ENCODE measurements at regions not wholly inside any gene's neighbourhood (a gene's known extent, or its start where the extent isn't known, plus 50 kb on each side); places are given as distances from the start of the nearest gene placed in this dataset.

- no peaks in the 10 kb centered on the region for H3K9me3 Mint-ChIP-seq (ENCODE audit: unreplicated experiment)
- no peak overlapping the region for H3K27ac Mint-ChIP-seq (ENCODE audit: unreplicated experiment)
- H3K4me1 Mint-ChIP-seq (ENCODE audit: unreplicated experiment) = peaks cover 7% of the 10 kb centered on the region
- no peak overlapping the region for H3K4me3 Mint-ChIP-seq (ENCODE audit: unreplicated experiment)
- no peaks in the 10 kb centered on the region for H3K27me3 Mint-ChIP-seq (ENCODE audit: unreplicated experiment)
- DNase-seq (ENCODE audit: extremely low spot score, unreplicated experiment) = no peak
- no peak for TF ChIP-seq CTCF (IDR thresholded peaks at IDR 0.05)
- H3K36me3 Mint-ChIP-seq (ENCODE audit: unreplicated experiment) = no peaks in the 10 kb centered on the region
Measured at GRCh38 chr2:6497048-6497447, 368.7 kb downstream of the CMPK2 start.

- H3K27me3 Mint-ChIP-seq (ENCODE audit: unreplicated experiment) = no peaks in the 10 kb centered on the region
- H3K9me3 Mint-ChIP-seq (ENCODE audit: unreplicated experiment) = no peaks in the 10 kb centered on the region
- no peak overlapping the region for H3K4me3 Mint-ChIP-seq (ENCODE audit: unreplicated experiment)
- no peak for TF ChIP-seq CTCF (IDR thresholded peaks at IDR 0.05)
- DNase-seq (ENCODE audit: extremely low spot score, unreplicated experiment) = no peak
- no peaks in the 10 kb centered on the region for H3K4me1 Mint-ChIP-seq (ENCODE audit: unreplicated experiment)
- no peak overlapping the region for H3K27ac Mint-ChIP-seq (ENCODE audit: unreplicated experiment)
- H3K36me3 Mint-ChIP-seq (ENCODE audit: unreplicated experiment) = no peaks in the 10 kb centered on the region
Measured at GRCh38 chr2:6498841-6499240, 366.9 kb downstream of the CMPK2 start.

- TF ChIP-seq CTCF (IDR thresholded peaks at IDR 0.05) = no peak
- H3K27me3 Mint-ChIP-seq (ENCODE audit: unreplicated experiment) = no peaks in the 10 kb centered on the region
Measured at GRCh38 chr2:6499691-6500090, 366.0 kb downstream of the CMPK2 start.

DNA sequence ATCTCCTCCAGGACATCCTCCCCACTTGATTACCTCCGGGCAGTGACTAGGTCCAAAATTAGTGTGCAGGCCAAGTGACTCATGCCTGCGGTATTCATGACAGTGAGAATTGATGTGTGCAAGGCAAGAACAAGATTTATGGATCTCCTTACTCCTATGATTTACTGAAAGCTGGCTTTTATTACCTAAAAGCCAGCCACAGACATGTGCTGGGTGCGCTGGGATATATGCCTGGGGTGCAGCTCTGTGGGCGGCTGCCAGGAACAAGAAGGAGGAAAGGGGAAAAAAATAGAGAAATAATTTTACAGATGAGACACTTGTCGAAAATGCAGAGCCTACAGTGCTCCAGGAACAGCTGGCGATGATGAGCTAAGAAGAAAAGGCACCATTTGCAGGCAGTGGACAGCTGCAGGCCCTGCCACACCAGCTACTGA is 359.3 kb downstream of the CMPK2 start:
- Mint-ChIP-seq H3K36me3 (ENCODE audit: unreplicated experiment) (no peaks in the 10 kb centered on the region), H3K27me3 (ENCODE audit: unreplicated experiment) (no peaks in the 10 kb centered on the region), H3K4me3 (ENCODE audit: unreplicated experiment) (no peak overlapping the region), H3K9me3 (ENCODE audit: unreplicated experiment) (no peaks in the 10 kb centered on the region), H3K4me1 (ENCODE audit: unreplicated experiment) (peaks cover 14% of the 10 kb centered on the region), H3K27ac (ENCODE audit: unreplicated experiment) (peak overlapping the region; percentile 2)
- no peak for DNase-seq (ENCODE audit: extremely low spot score, unreplicated experiment)
- TF ChIP-seq CTCF (IDR thresholded peaks at IDR 0.05) = no peak

More at GRCh38 chr2:6499691-6500090, 366.0 kb downstream of the CMPK2 start:
- H3K36me3 Mint-ChIP-seq (ENCODE audit: unreplicated experiment) = no peaks in the 10 kb centered on the region
- H3K9me3 Mint-ChIP-seq (ENCODE audit: unreplicated experiment) = no peaks in the 10 kb centered on the region
- H3K4me1 Mint-ChIP-seq (ENCODE audit: unreplicated experiment) = no peaks in the 10 kb centered on the region
- DNase-seq (ENCODE audit: extremely low spot score, unreplicated experiment) = no peak
- no peak overlapping the region for H3K27ac Mint-ChIP-seq (ENCODE audit: unreplicated experiment)
- H3K4me3 Mint-ChIP-seq (ENCODE audit: unreplicated experiment) = no peak overlapping the region

GRCh38 chr2:6506859-6507258 is 358.8 kb downstream of the CMPK2 start:
- TF ChIP-seq CTCF (IDR thresholded peaks at IDR 0.05) = no peak
- Mint-ChIP-seq H3K36me3 (ENCODE audit: unreplicated experiment) (no peaks in the 10 kb centered on the region), H3K4me3 (ENCODE audit: unreplicated experiment) (no peak overlapping the region), H3K9me3 (ENCODE audit: unreplicated experiment) (no peaks in the 10 kb centered on the region), H3K27ac (ENCODE audit: unreplicated experiment) (peak overlapping the region; percentile 2), H3K27me3 (ENCODE audit: unreplicated experiment) (no peaks in the 10 kb centered on the region), H3K4me1 (ENCODE audit: unreplicated experiment) (peaks cover 14% of the 10 kb centered on the region)
- no peak for DNase-seq (ENCODE audit: extremely low spot score, unreplicated experiment)

All from osteocyte (in vitro differentiated cells).